Endodermal cell (in vitro differentiated cells): ENCODE measurements at regions not wholly inside any gene's neighbourhood (a gene's known extent, or its start where the extent isn't known, plus 50 kb on each side); places are given as distances from the start of the nearest gene placed in this dataset.

Source experiments
- DNase-seq: peaks from one replicate; pipeline ENCODE4 v3.0.0-alpha.2; 2017
- H3K27ac ChIP-seq: 2 replicates; pipeline ENCODE4 v1.5.1; 2013; ENCODE audit warnings: mild to moderate bottlenecking, low read depth, low read length, moderate library complexity
- H3K27me3 ChIP-seq: 2 replicates; pipeline ENCODE4 v1.6.1; 2013; ENCODE audit warnings: mild to moderate bottlenecking, low read length, moderate library complexity; ENCODE audit not compliant: insufficient read depth, control insufficient read depth, poor library complexity, severe bottlenecking
- H3K36me3 ChIP-seq: 2 replicates; pipeline ENCODE4 v1.7.0; 2013; ENCODE audit warnings: mild to moderate bottlenecking, low read length, moderate library complexity; ENCODE audit not compliant: control insufficient read depth, insufficient read depth
- H3K4me1 ChIP-seq: one replicate; pipeline ENCODE4 v1.7.0; 2013; ENCODE audit warnings: low read length; ENCODE audit not compliant: control insufficient read depth, insufficient read depth
- H3K4me3 ChIP-seq: 2 replicates; pipeline ENCODE4 v1.5.1; 2013; ENCODE audit warnings: mild to moderate bottlenecking, low read length, moderate library complexity
- H3K9ac ChIP-seq: 2 replicates; pipeline ENCODE4 v1.6.1; 2013; ENCODE audit warnings: mild to moderate bottlenecking, low read length, moderate library complexity; ENCODE audit not compliant: poor library complexity, severe bottlenecking; ENCODE audit errors: extremely low read depth
- H3K9me3 ChIP-seq: 2 replicates; pipeline ENCODE4 v1.6.1; 2013; ENCODE audit warnings: mild to moderate bottlenecking, low read length, moderate library complexity; ENCODE audit not compliant: control insufficient read depth
- H3K27ac Mint-ChIP-seq: 2 replicates; pipeline ENCODE4 v1.8.0; 2020; ENCODE audit warnings: mixed read lengths
- H3K27me3 Mint-ChIP-seq: 2 replicates; pipeline ENCODE4 v1.8.0; 2021; ENCODE audit warnings: mild to moderate bottlenecking, mixed read lengths; ENCODE audit not compliant: insufficient read depth
- H3K36me3 Mint-ChIP-seq: 2 replicates; pipeline ENCODE4 v1.8.0; 2020; ENCODE audit warnings: low read depth, mixed read lengths
- H3K4me1 Mint-ChIP-seq: 2 replicates; pipeline ENCODE4 v1.8.0; 2020; ENCODE audit warnings: mixed read lengths
- H3K4me3 Mint-ChIP-seq: 2 replicates; pipeline ENCODE4 v1.8.0; 2020; ENCODE audit warnings: mild to moderate bottlenecking, moderate library complexity, mixed read lengths
- H3K9me3 Mint-ChIP-seq: 2 replicates; pipeline ENCODE4 v1.8.0; 2020; ENCODE audit warnings: mild to moderate bottlenecking, mixed read lengths
- WGBS, 2 experiments: methylation state at CpG; one replicate each; pipeline versions ENCODE4 v1.1.5 to v1.1.7; 2013; ENCODE audit warnings: missing lambda C conversion rate in 2 of 2, mixed read lengths in 1 of 2; ENCODE audit not compliant: insufficient coverage in 1 of 2, insufficient read length in 1 of 2; 5-methylcytosine and 5-hydroxymethylcytosine counted together
- TF ChIP-seq, protein P1 (sequence below): fragments of 200-600 bp; sonication (generic); conservative IDR thresholded peaks from 2 replicates; pipeline ENCODE4 v1.5.0; 2021; ENCODE audit warnings: antibody characterized with exemption, mild to moderate bottlenecking

DNA sequence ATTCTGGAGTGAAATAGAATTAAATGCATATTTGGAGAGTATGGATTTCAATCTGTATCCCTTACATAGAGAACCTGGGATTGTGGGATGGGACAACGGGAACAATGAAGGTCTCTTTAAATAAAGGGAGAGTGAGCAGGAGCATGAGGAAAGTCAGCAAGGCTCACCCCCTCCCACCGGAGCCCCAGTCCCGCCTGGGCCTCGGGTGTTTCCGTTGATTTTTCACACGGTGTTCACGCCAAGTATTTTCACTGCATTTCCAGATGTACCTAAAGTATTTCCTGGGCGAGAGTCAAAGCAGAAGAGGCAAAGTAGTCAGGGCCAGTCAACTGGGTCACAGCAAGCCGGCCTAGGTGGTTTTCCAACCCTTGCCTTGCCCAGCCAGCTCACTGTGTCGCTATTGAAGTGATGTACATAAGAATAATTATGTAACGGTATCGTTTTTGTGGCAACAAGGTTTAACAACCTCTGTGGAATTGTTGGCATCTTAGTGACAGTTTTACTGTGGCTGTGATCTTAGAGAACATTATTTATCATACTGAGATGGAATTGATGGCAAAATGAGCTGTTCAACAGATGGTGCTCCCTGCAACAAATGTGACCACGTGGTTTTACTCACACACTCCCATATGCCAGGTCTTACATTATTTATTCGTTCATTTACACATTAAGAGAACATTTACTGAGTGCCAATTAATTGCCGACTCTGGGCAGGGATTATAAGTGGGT, 177.3 kb downstream of the ADAMTS15 start:
- no peak overlapping the region for H3K4me3 Mint-ChIP-seq
- H3K27ac Mint-ChIP-seq, result no peak overlapping the region
- H3K27ac ChIP-seq, result no peak overlapping the region
- no peaks in the 10 kb centered on the region for H3K27me3 ChIP-seq
- no peaks in the 10 kb centered on the region for H3K9me3 ChIP-seq
- H3K36me3 ChIP-seq, result no peaks in the 10 kb centered on the region
- no peak overlapping the region for H3K9ac ChIP-seq
- H3K9me3 Mint-ChIP-seq, result no peaks in the 10 kb centered on the region
- no peak for DNase-seq
- H3K36me3 Mint-ChIP-seq, result no peaks in the 10 kb centered on the region
- TF ChIP-seq, protein P1, sequence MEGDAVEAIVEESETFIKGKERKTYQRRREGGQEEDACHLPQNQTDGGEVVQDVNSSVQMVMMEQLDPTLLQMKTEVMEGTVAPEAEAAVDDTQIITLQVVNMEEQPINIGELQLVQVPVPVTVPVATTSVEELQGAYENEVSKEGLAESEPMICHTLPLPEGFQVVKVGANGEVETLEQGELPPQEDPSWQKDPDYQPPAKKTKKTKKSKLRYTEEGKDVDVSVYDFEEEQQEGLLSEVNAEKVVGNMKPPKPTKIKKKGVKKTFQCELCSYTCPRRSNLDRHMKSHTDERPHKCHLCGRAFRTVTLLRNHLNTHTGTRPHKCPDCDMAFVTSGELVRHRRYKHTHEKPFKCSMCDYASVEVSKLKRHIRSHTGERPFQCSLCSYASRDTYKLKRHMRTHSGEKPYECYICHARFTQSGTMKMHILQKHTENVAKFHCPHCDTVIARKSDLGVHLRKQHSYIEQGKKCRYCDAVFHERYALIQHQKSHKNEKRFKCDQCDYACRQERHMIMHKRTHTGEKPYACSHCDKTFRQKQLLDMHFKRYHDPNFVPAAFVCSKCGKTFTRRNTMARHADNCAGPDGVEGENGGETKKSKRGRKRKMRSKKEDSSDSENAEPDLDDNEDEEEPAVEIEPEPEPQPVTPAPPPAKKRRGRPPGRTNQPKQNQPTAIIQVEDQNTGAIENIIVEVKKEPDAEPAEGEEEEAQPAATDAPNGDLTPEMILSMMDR, result no peak
- H3K4me3 ChIP-seq, result no peak overlapping the region
- H3K4me1 ChIP-seq, result no peaks in the 10 kb centered on the region
- no peaks in the 10 kb centered on the region for H3K27me3 Mint-ChIP-seq
- 87% methylated on average over 10 to 15 of the region's 15 CpGs for WGBS, 2 experiments
- peaks cover 10% of the 10 kb centered on the region for H3K4me1 Mint-ChIP-seq

DNA sequence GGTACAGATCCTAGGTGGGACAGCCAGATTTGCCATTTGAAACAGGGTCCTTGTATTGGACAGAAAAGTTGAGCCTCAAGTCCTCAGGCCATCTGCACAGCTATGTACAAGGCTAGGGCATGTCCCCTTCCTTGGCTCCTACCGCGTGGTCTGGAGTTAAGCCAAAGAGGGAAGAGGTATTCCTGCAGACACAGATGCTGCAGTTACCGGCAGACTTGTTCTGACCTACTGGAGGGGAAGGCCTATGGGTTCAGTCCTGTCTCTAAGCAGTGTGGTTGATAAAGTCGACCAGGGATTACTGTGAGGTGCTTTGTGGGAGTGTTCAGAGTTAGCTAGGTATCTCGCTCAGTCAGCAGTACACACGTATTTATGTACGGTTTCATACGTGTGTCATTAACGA, 180.6 kb downstream of the ADAMTS15 start:
- H3K27me3 ChIP-seq, result no peaks in the 10 kb centered on the region
- Mint-ChIP-seq H3K4me3 (no peak overlapping the region), H3K4me1 (peaks cover 7% of the 10 kb centered on the region), H3K27ac (no peak overlapping the region), H3K9me3 (no peaks in the 10 kb centered on the region), H3K27me3 (peaks cover 8% of the 10 kb centered on the region), H3K36me3 (no peaks in the 10 kb centered on the region)
- WGBS, 2 experiments, result 89 to 93% methylated on average over 3 to 8 of the region's 9 CpGs
- no peaks in the 10 kb centered on the region for H3K9me3 ChIP-seq
- H3K4me1 ChIP-seq, result no peaks in the 10 kb centered on the region
- TF ChIP-seq, protein P1, result no peak
- H3K27ac ChIP-seq, result no peak overlapping the region
- H3K4me3 ChIP-seq, result no peak overlapping the region
- no peaks in the 10 kb centered on the region for H3K36me3 ChIP-seq
- no peak overlapping the region for H3K9ac ChIP-seq
- DNase-seq, result no peak

DNA sequence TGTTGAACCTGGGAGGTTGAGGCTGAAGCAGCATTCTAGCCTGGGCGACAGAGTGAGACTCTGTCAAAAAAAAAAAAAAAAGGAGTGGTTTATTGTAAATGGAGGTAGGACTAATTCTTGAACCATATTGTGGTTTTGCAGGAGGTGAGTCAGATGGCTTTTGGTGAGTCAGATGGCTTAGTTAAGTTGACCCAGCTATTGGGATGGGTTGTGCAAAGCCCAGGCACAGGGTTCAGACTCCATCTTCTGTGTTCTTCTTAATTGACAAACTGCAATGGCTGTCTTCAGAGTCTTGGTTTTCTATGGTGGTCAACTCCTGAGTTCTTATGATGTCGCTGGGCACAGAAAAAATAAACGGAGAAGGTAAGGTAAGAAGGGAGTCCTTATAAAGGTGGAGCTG, 182.7 kb downstream of the ADAMTS15 start:
- Histone ChIP-seq H3K27me3 (no peaks in the 10 kb centered on the region), H3K27ac (no peak overlapping the region), H3K4me1 (no peaks in the 10 kb centered on the region), H3K36me3 (no peaks in the 10 kb centered on the region), H3K4me3 (no peak overlapping the region), H3K9ac (no peak overlapping the region), H3K9me3 (no peaks in the 10 kb centered on the region)
- H3K4me3 Mint-ChIP-seq, result no peak overlapping the region
- no peaks in the 10 kb centered on the region for H3K36me3 Mint-ChIP-seq
- TF ChIP-seq, protein P1, result no peak
- 97% methylated on average over 3 of the region's 3 CpGs; no CpG with 5 or more reads in 1 of the 2 experiments for WGBS, 2 experiments
- H3K27me3 Mint-ChIP-seq, result peaks cover 8% of the 10 kb centered on the region
- peaks cover 6% of the 10 kb centered on the region for H3K4me1 Mint-ChIP-seq
- DNase-seq, result no peak
- no peaks in the 10 kb centered on the region for H3K9me3 Mint-ChIP-seq
- H3K27ac Mint-ChIP-seq, result no peak overlapping the region
